NCI-H524 treated with DMSO at 0.1 percent for 48 hours (cell line): ENCODE measurements at regions not wholly inside any gene's neighbourhood (a gene's known extent, or its start where the extent isn't known, plus 50 kb on each side); places are given as distances from the start of the nearest gene placed in this dataset.
"Not testable (repeated sequence)": the region's sequence is repeated elsewhere in the genome, so short reads cannot be mapped to it uniquely, and the experiment has no call there.

ENCODE experiments used
- DNase-seq: peaks from one replicate; lab custom pipeline; 2025; lab: John Stamatoyannopoulos, UW

- no peak for DNase-seq
Measured at GRCh38 chr7:101743241-101743994, 74.0 kb upstream of the CUX1 start.

- DNase-seq: no peak
Measured at GRCh38 chr7:101743995-101744360, 73.4 kb upstream of the CUX1 start.

- no peak for DNase-seq
Measured at GRCh38 chr7:101744588-101744987, 72.8 kb upstream of the CUX1 start.

GRCh38 chr7:101746314-101746713 lies 71.1 kb upstream of the CUX1 start:
- DNase-seq: no peak

GRCh38 chr7:101747053-101747878 lies 70.2 kb upstream of the CUX1 start:
- no peak for DNase-seq

- DNase-seq: no peak
Measured at GRCh38 chr7:101747879-101748345, 69.5 kb upstream of the CUX1 start.

GRCh38 chr7:101749891-101750290 lies 67.5 kb upstream of the CUX1 start:
- no peak for DNase-seq

GRCh38 chr7:101753316-101753715 lies 64.1 kb upstream of the CUX1 start:
- no peak for DNase-seq

- DNase-seq: no peak
Measured at GRCh38 chr7:101754424-101755159, 62.8 kb upstream of the CUX1 start.

- DNase-seq: no peak
Measured at GRCh38 chr7:101757879-101758278, 59.5 kb upstream of the CUX1 start.

GRCh38 chr7:101758519-101758918 lies 58.9 kb upstream of the CUX1 start:
- DNase-seq: not testable (repeated sequence)

- DNase-seq: no peak
Measured at GRCh38 chr7:101764221-101764620, 53.2 kb upstream of the CUX1 start.

- no peak for DNase-seq
Measured at GRCh38 chr7:101767544-101767943, 49.9 kb upstream of the CUX1 start.
